K562 (cell line): ENCODE measurements at regions not wholly inside any gene's neighbourhood (a gene's known extent, or its start where the extent isn't known, plus 50 kb on each side); places are given as distances from the start of the nearest gene placed in this dataset.

Experiments
- ATAC-seq: fragments of 200-7000 bp; cut with Tn5 transposase; 3 replicates; pipeline ENCODE4 v1.9.1; 2020; ENCODE audit warnings: moderate library complexity
- BruUV-seq: library from RNA; stranded (reverse); fragments of 400-500 nt; replicated peaks from 2 replicates; lab custom pipeline; 2021; lab: Mats Ljungman, UMichigan
- CTCF ChIA-PET: fragments of 300-600 bp; formaldehyde crosslinking; extraction: SDS; loops from one replicate; lab custom pipeline; 2021; ENCODE audit warnings: low intra/inter-chr PET ratio; lab: Yijun Ruan, JAX
- POLR2A ChIA-PET: fragments of 300-600, 350-650 bp; sonication (Branson Sonifier 250); formaldehyde crosslinking; extraction: SDS; loops from one replicate; lab custom pipeline; 2021; ENCODE audit warnings: antibody characterized with exemption, inconsistent platforms; lab: Yijun Ruan, JAX
- DNase-seq, 4 experiments: peaks; one replicate each; pipeline versions ENCODE4 v3.0.0 to v3.0.0-alpha.2; 2011 to 2018; ENCODE audit warnings: low spot score in 3 of 4, mixed read lengths in 3 of 4; ENCODE audit errors: extremely low read depth in 1 of 4
- FAIRE-seq: peaks from 2 replicates; lab custom pipeline; 2011; peaks lifted over from hg19 to GRCh38; lab: Jason Lieb, UNC
- H2AFZ ChIP-seq: 2 replicates; pipeline ENCODE4 v1.6.0; 2011; ENCODE audit warnings: low read depth, low read length, control low read depth, inconsistent platforms
- H3K27ac ChIP-seq: fragments of 200-600 bp; 3 replicates; pipeline ENCODE4 v1.8.0; 2011; ENCODE audit warnings: low read depth, mild to moderate bottlenecking, control low read depth, inconsistent platforms, low read length, moderate library complexity, mixed read lengths; ENCODE audit errors: extremely low read depth
- H3K27me3 ChIP-seq, 2 experiments: fragments of 300-600 bp in 1 of 2; 2 replicates in 1 of 2; 3 replicates in 1 of 2; pipeline versions ENCODE4 v1.6.0 to v1.8.0; 2011; ENCODE audit warnings: inconsistent platforms in 2 of 2, low read length in 2 of 2, mild to moderate bottlenecking in 1 of 2, mixed read lengths in 1 of 2, moderate library complexity in 1 of 2; ENCODE audit not compliant: control insufficient read depth in 2 of 2, insufficient read depth in 2 of 2
- H3K36me3 ChIP-seq: fragments of 300-600 bp; 3 replicates; pipeline ENCODE4 v1.8.0; 2011; ENCODE audit warnings: mild to moderate bottlenecking, low read length, inconsistent platforms; ENCODE audit not compliant: control insufficient read depth, insufficient read depth
- H3K4me1 ChIP-seq, 2 experiments: fragments of 200-600 bp in 1 of 2; replicated peaks in 1 of 2; 2 replicates in 1 of 2; 3 replicates in 1 of 2; pipeline versions ENCODE4 v1.5.1 to v1.8.0; 2011; ENCODE audit warnings: inconsistent platforms in 2 of 2, low read length in 2 of 2, mild to moderate bottlenecking in 1 of 2, mixed read lengths in 1 of 2, moderate library complexity in 1 of 2; ENCODE audit not compliant: control insufficient read depth in 2 of 2, insufficient read depth in 2 of 2
- H3K4me2 ChIP-seq: 2 replicates; pipeline ENCODE4 v1.6.1; 2011; ENCODE audit warnings: low read length, control low read depth, inconsistent platforms, mixed read lengths; ENCODE audit not compliant: insufficient read depth
- H3K4me3 ChIP-seq: fragments of 200-600 bp; sonication (generic), shearing (Covaris generic); 2 replicates; pipeline ENCODE4 v1.5.1; 2016; ENCODE audit warnings: control low read depth, inconsistent platforms
- H3K79me2 ChIP-seq: fragments of 200-600 bp; 3 replicates; pipeline ENCODE4 v1.8.0; 2011; ENCODE audit warnings: low read length, inconsistent platforms; ENCODE audit not compliant: control insufficient read depth, insufficient read depth
- H3K9ac ChIP-seq, 2 experiments: 2 replicates each; pipeline versions ENCODE4 v1.6.0 to v1.6.1; 2011; ENCODE audit warnings: low read depth in 2 of 2, low read length in 2 of 2, control low read depth in 1 of 2, inconsistent platforms in 1 of 2, mild to moderate bottlenecking in 1 of 2, mixed read lengths in 1 of 2; ENCODE audit not compliant: insufficient read depth in 1 of 2
- H3K9me1 ChIP-seq: one replicate; pipeline ENCODE4 v1.6.0; 2011; ENCODE audit warnings: inconsistent platforms, mild to moderate bottlenecking, low read length, moderate library complexity; ENCODE audit not compliant: control insufficient read depth, insufficient read depth
- H3K9me3 ChIP-seq: replicated peaks from 2 replicates; pipeline ENCODE4 v1.5.1; 2011; ENCODE audit warnings: low read depth, low read length, inconsistent platforms; ENCODE audit not compliant: control insufficient read depth, insufficient read depth
- H4K20me1 ChIP-seq: replicated peaks from 2 replicates; pipeline ENCODE4 v1.6.1; 2011; ENCODE audit warnings: low read length, inconsistent platforms, mixed read lengths; ENCODE audit not compliant: control insufficient read depth, insufficient read depth
- ATF6 ChIP-seq: sonication (generic); formaldehyde crosslinking; IDR thresholded peaks from 2 replicates; pipeline ENCODE4 v1.4.0; 2020; ENCODE audit warnings: mild to moderate bottlenecking, missing genetic modification reagents
- CEBPB ChIP-seq: fragments of 450-650 bp; IDR thresholded peaks from 2 replicates; pipeline ENCODE4 v1.6.1; 2016; ENCODE audit warnings: missing genetic modification characterization, missing compliant biosample characterization
- FOXK1 ChIP-seq: sonication (generic); formaldehyde crosslinking; IDR thresholded peaks from 2 replicates; pipeline ENCODE4 v1.8.0; 2022; ENCODE audit warnings: missing genetic modification reagents, mild to moderate bottlenecking, borderline replicate concordance
- ZNF444 ChIP-seq: fragments of 250-450 bp; sonication (Bioruptor Pico); IDR thresholded peaks from 2 replicates; pipeline ENCODE4 v1.4.0; 2020; ENCODE audit warnings: mild to moderate bottlenecking, moderate library complexity
- WGBS: fragments of 100-300 bp; shearing (Covaris generic); methylation state at CpG from one replicate; pipeline ENCODE4 v1.1.6; 2016; ENCODE audit warnings: low coverage, mixed read lengths; ENCODE audit not compliant: insufficient coverage; ENCODE audit errors: missing lambda C conversion rate; 5-methylcytosine and 5-hydroxymethylcytosine counted together
- in situ Hi-C: fragments of 300-500 bp; cut with MboI; formaldehyde crosslinking; loops from 4 replicates; pipeline ENCODE4 v1.15.0; 2018; ENCODE audit warnings: inconsistent platforms, mixed read lengths
- intact Hi-C: fragments of 100-400 bp; cut with micrococcal nuclease; formaldehyde crosslinking; loops from 2 replicates; pipeline ENCODE4 v1.14.2; 2022

- H3K9me3 ChIP-seq, result no peaks in the 10 kb centered on the region
- POLR2A ChIA-PET, result interaction anchor here (1.0 to 1.8 kb wide), 2 partner anchors 15 to 174 kb away, joined by 3 to 5 read pairs; no protein-coding TSS in a partner anchor
- H3K27ac ChIP-seq, result no peak overlapping the region
- no peaks in the 10 kb centered on the region for H3K4me1 ChIP-seq
- 90% methylated on average over 2 of the region's 2 CpGs for WGBS
- DNase-seq (no peak), ATAC-seq (no peak), FAIRE-seq (no peak)
- no peak for TF ChIP-seq ATF6
- TF ChIP-seq CEBPB (tag), result peak; percentile 57
- no peak for TF ChIP-seq FOXK1 (CRISPR knock-in tag)
- no peak for TF ChIP-seq ZNF444
- H3K4me2 ChIP-seq, result no peak overlapping the region
- H3K27me3 ChIP-seq, result no peaks in the 10 kb centered on the region
- no peaks in the 10 kb centered on the region for H3K79me2 ChIP-seq
- CTCF ChIA-PET, result interaction anchor here (0.8 to 1.7 kb wide), 4 partner anchors 177 to 458 kb away, joined by 3 to 13 read pairs (median 5); no protein-coding TSS in a partner anchor
- BruUV-seq, result no TSS peak
- no peaks in the 10 kb centered on the region for H3K9me1 ChIP-seq
- H3K36me3 ChIP-seq, result no peaks in the 10 kb centered on the region
- no peaks in the 10 kb centered on the region for H4K20me1 ChIP-seq
- no peak overlapping the region for H3K4me3 ChIP-seq
- H2AFZ ChIP-seq, result no peak overlapping the region
- no peak overlapping the region for H3K9ac ChIP-seq
- in situ Hi-C loops (loop anchor here (10.0 kb wide), 1 partner anchor 465 kb away; no protein-coding TSS in a partner anchor), intact Hi-C loops (loop anchor here (2.0 to 5.0 kb wide), 3 partner anchors 87 to 193 kb away; no protein-coding TSS in a partner anchor)
Observed at GRCh38 chr14:35229792-35230089, 62.4 kb upstream of the PSMA6 start.
